Panc1 (cell line): ENCODE measurements at regions not wholly inside any gene's neighbourhood (a gene's known extent, or its start where the extent isn't known, plus 50 kb on each side); places are given as distances from the start of the nearest gene placed in this dataset.
A peak's percentile ranks its signal among the peaks of the same experiment; 100 is the strongest.

Experiments used
- ATAC-seq: fragments of 200-7000 bp; cut with Tn5 transposase; 2 replicates; pipeline ENCODE4 v1.9.1; 2020; ENCODE audit warnings: mild to moderate bottlenecking, moderate library complexity
- BruUV-seq: library from RNA; stranded (reverse); fragments of 400-500 nt; replicated peaks from 2 replicates; lab custom pipeline; 2021; lab: Mats Ljungman, UMichigan
- CTCF ChIA-PET: fragments of 300-600 bp; sonication (Branson Sonifier 250); formaldehyde crosslinking; loops from one replicate; lab custom pipeline; 2022; ENCODE audit warnings: antibody characterized with exemption; lab: Charles Lee
- POLR2A ChIA-PET: fragments of 300-600 bp; sonication (Branson Sonifier 250); formaldehyde crosslinking; loops from one replicate; lab custom pipeline; 2022; ENCODE audit warnings: antibody characterized with exemption; lab: Charles Lee
- DNase-seq: peaks from one replicate; pipeline ENCODE4 v3.0.0-alpha.2; 2010; ENCODE audit warnings: low read depth, low spot score
- H3K27ac ChIP-seq: 2 replicates; pipeline ENCODE4 v1.5.1; 2011; ENCODE audit warnings: mild to moderate bottlenecking, low read length, inconsistent platforms
- H3K27me3 ChIP-seq: fragments of 200-500 bp; sonication (Bioruptor generic); 2 replicates; pipeline ENCODE4 v1.6.0; 2014; ENCODE audit warnings: low read length, inconsistent platforms; ENCODE audit not compliant: control insufficient read depth, insufficient read depth
- H3K36me3 ChIP-seq: fragments of 200-500 bp; sonication (Bioruptor generic); 2 replicates; pipeline ENCODE4 v1.5.1; 2014; ENCODE audit warnings: inconsistent platforms, mild to moderate bottlenecking, low read length, moderate library complexity; ENCODE audit not compliant: control insufficient read depth, insufficient read depth
- H3K4me1 ChIP-seq: 2 replicates; pipeline ENCODE4 v1.5.1; 2011; ENCODE audit warnings: inconsistent platforms, mild to moderate bottlenecking, low read length, moderate library complexity; ENCODE audit not compliant: control insufficient read depth, insufficient read depth
- H3K4me3 ChIP-seq, 2 experiments: 2 replicates each; pipeline ENCODE4 v1.5.1; 2011 to 2012; ENCODE audit warnings: low read depth in 2 of 2, low read length in 2 of 2, mild to moderate bottlenecking in 2 of 2, inconsistent platforms in 1 of 2, moderate library complexity in 1 of 2
- H3K9me3 ChIP-seq: fragments of 200-500 bp; sonication (Bioruptor generic); 2 replicates; pipeline ENCODE4 v1.5.1; 2014; ENCODE audit warnings: low read depth, mild to moderate bottlenecking, inconsistent platforms, low read length, moderate library complexity; ENCODE audit not compliant: control insufficient read depth, insufficient read depth
- POLR2AphosphoS5 ChIP-seq: IDR thresholded peaks from 2 replicates; pipeline ENCODE4 v1.6.1; 2012; ENCODE audit warnings: mild to moderate bottlenecking, low read depth, low read length, moderate library complexity
- SIN3A ChIP-seq: IDR thresholded peaks from 2 replicates; pipeline ENCODE4 v1.6.1; 2012; ENCODE audit warnings: low read depth, mild to moderate bottlenecking, low read length, moderate library complexity, borderline replicate concordance; ENCODE audit not compliant: insufficient read depth
- TCF7L2 ChIP-seq: IDR thresholded peaks from 2 replicates; pipeline ENCODE4 v1.6.1; 2011; ENCODE audit warnings: mild to moderate bottlenecking, low read depth, low read length, inconsistent platforms
- in situ Hi-C: cut with HindIII; loops from 2 replicates; pipeline ENCODE4 v1.10.0; 2016; ENCODE audit warnings: low sequenced_read_pairs, low pct_unique_long_range_greater_than_20kb
- intact Hi-C: fragments of 100-400 bp; cut with micrococcal nuclease; formaldehyde crosslinking; loops from one replicate; pipeline ENCODE4 v1.10.0; 2022; ENCODE audit not compliant: unreplicated experiment
- TF ChIP-seq, protein P1 (sequence below), 2 experiments: IDR thresholded peaks; 2 replicates each; pipeline ENCODE4 v1.6.1; 2011 to 2012; ENCODE audit warnings: low read depth in 2 of 2, control low read depth in 1 of 2, low read length in 1 of 2, mild to moderate bottlenecking in 1 of 2, moderate library complexity in 1 of 2; ENCODE audit not compliant: insufficient read depth in 1 of 2
- TF ChIP-seq, protein P2 (sequence below): fragments of 450-650 bp; IDR thresholded peaks from 2 replicates; pipeline ENCODE4 v1.5.1; 2017; ENCODE audit warnings: mild to moderate bottlenecking

DNA sequence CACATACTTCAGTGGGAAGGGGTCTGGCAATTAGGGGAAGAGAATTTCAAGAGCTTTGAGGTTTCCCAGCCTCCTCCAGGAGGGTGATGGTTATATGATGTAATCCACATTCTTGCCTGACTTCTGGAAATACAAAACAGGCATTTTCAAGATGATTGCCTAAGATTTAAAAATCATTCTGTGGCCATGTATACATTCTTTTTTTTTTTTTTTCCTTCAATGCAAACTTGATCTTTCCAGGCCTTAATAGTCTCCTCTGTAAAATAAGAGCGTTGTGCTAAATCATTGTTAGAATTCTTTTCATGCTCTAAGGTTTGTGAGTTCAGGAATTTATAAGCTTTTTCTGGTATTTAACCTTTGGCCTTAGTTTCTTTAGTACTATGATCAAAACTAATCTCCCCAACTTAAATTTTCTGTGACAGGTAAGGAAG is 192.3 kb upstream of the HMCN1 start:
- ChIA-PET CTCF (no interaction called here), POLR2A (no interaction called here)
- no TSS peak for BruUV-seq
- no peak for DNase-seq
- ATAC-seq: no peak
- peak overlapping the region; percentile 75; the same call in 1 of the 2 replicates for H3K27ac ChIP-seq
- H3K9me3 ChIP-seq: no peaks in the 10 kb centered on the region
- no peaks in the 10 kb centered on the region for H3K27me3 ChIP-seq
- in situ Hi-C loops: no loop called here
- H3K36me3 ChIP-seq: no peaks in the 10 kb centered on the region
- no peak overlapping the region for H3K4me3 ChIP-seq
- H3K4me1 ChIP-seq: peaks cover 6% of the 10 kb centered on the region
- intact Hi-C loops: no loop called here
- TF ChIP-seq SIN3A (no peak), POLR2AphosphoS5 (no peak), TCF7L2 (peak; percentile 77)
- TF ChIP-seq, protein P1, sequence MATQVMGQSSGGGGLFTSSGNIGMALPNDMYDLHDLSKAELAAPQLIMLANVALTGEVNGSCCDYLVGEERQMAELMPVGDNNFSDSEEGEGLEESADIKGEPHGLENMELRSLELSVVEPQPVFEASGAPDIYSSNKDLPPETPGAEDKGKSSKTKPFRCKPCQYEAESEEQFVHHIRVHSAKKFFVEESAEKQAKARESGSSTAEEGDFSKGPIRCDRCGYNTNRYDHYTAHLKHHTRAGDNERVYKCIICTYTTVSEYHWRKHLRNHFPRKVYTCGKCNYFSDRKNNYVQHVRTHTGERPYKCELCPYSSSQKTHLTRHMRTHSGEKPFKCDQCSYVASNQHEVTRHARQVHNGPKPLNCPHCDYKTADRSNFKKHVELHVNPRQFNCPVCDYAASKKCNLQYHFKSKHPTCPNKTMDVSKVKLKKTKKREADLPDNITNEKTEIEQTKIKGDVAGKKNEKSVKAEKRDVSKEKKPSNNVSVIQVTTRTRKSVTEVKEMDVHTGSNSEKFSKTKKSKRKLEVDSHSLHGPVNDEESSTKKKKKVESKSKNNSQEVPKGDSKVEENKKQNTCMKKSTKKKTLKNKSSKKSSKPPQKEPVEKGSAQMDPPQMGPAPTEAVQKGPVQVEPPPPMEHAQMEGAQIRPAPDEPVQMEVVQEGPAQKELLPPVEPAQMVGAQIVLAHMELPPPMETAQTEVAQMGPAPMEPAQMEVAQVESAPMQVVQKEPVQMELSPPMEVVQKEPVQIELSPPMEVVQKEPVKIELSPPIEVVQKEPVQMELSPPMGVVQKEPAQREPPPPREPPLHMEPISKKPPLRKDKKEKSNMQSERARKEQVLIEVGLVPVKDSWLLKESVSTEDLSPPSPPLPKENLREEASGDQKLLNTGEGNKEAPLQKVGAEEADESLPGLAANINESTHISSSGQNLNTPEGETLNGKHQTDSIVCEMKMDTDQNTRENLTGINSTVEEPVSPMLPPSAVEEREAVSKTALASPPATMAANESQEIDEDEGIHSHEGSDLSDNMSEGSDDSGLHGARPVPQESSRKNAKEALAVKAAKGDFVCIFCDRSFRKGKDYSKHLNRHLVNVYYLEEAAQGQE (IDR thresholded peaks at IDR 0.05; ENCODE audit: insufficient read depth in 1 of 2, low read depth in 2 of 2, low read length in 1 of 2): no peak
- TF ChIP-seq, protein P2, sequence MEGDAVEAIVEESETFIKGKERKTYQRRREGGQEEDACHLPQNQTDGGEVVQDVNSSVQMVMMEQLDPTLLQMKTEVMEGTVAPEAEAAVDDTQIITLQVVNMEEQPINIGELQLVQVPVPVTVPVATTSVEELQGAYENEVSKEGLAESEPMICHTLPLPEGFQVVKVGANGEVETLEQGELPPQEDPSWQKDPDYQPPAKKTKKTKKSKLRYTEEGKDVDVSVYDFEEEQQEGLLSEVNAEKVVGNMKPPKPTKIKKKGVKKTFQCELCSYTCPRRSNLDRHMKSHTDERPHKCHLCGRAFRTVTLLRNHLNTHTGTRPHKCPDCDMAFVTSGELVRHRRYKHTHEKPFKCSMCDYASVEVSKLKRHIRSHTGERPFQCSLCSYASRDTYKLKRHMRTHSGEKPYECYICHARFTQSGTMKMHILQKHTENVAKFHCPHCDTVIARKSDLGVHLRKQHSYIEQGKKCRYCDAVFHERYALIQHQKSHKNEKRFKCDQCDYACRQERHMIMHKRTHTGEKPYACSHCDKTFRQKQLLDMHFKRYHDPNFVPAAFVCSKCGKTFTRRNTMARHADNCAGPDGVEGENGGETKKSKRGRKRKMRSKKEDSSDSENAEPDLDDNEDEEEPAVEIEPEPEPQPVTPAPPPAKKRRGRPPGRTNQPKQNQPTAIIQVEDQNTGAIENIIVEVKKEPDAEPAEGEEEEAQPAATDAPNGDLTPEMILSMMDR: no peak

DNA sequence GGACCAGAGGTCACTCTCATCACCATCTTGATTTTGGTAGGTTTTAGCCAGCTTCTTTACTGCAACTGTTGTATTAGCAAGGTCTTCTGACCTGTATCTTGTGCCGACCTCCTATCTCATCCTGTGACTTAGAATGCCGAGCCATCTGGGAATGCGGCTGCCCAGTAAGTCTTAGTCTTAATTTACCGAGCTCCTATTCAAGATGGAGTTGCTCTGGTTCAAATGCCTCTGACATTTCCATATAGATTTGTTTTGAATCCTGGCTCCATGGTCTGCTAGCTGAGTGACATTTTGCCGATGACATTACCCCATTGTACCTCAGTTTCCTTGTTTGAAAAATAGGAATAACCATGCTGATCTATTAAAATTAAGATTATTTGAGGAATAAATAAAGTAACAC is 193.9 kb upstream of the HMCN1 start:
- no peak for DNase-seq
- POLR2A ChIA-PET: no interaction called here
- in situ Hi-C loops: no loop called here
- TF ChIP-seq, protein P2: no peak
- TF ChIP-seq TCF7L2: no peak
- TF ChIP-seq SIN3A: no peak
- TF ChIP-seq POLR2AphosphoS5: no peak
- TF ChIP-seq, protein P1 (IDR thresholded peaks at IDR 0.05; ENCODE audit: insufficient read depth in 1 of 2, low read depth in 2 of 2, low read length in 1 of 2): no peak
- Histone ChIP-seq H3K27ac (no peak overlapping the region; the same call in 1 of the 2 replicates), H3K36me3 (no peaks in the 10 kb centered on the region), H3K4me1 (peaks cover 6% of the 10 kb centered on the region), H3K9me3 (no peaks in the 10 kb centered on the region), H3K27me3 (no peaks in the 10 kb centered on the region), H3K4me3 (no peak overlapping the region)
- intact Hi-C loops: no loop called here
- BruUV-seq: no TSS peak
- CTCF ChIA-PET: no interaction called here
- no peak for ATAC-seq
